ENCODE measurements at regions not wholly inside any gene's neighbourhood (a gene's known extent, or its start where the extent isn't known, plus 50 kb on each side); places are given as distances from the start of the nearest gene placed in this dataset.
"Not testable (repeated sequence)": the region's sequence is repeated elsewhere in the genome, so short reads cannot be mapped to it uniquely, and the experiment has no call there.

DNA sequence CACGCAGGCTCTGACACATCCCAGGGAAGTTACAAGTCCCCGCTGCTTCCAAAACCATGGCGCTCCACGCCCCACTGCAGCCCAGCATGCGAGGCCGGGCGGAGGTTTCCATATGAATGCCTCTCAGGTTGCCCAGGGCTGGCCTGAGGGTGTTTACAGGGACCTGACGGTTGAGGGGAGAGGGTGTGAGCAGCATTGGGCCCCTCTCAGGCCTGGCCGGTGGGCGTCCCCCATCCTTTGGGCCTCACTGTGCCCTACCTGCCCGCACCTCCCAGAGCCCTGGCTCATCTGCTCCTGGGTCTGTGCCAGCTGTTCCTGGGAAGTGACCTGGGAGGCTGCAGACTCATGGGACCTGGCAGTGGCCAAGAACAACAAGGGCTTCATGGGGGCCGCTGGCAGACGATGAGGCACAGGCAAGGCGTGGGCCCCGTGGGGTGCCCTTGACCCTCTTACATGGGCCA, 173.5 kb downstream of the C16orf95 start:
- no peak for DNase-seq

DNA sequence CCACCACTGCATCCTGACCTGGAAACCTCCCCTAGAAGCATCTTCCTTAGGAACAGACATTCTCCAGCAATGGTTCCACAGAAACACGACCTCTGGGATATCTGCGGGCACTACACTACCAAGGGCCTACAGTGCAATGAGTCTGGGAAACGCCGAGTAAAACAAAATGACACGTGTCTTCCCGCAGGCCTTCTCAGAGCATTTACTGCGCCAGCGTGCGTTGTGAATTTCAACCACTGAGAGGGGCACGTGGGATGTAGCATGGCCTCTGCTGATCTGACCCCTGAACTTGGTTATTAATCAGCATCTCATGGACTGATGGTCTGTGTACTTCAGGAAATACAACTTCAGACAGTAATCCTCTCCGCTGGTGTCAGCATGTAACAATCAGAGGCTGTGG, 173.0 kb downstream of the C16orf95 start:
- DNase-seq: no peak

DNA sequence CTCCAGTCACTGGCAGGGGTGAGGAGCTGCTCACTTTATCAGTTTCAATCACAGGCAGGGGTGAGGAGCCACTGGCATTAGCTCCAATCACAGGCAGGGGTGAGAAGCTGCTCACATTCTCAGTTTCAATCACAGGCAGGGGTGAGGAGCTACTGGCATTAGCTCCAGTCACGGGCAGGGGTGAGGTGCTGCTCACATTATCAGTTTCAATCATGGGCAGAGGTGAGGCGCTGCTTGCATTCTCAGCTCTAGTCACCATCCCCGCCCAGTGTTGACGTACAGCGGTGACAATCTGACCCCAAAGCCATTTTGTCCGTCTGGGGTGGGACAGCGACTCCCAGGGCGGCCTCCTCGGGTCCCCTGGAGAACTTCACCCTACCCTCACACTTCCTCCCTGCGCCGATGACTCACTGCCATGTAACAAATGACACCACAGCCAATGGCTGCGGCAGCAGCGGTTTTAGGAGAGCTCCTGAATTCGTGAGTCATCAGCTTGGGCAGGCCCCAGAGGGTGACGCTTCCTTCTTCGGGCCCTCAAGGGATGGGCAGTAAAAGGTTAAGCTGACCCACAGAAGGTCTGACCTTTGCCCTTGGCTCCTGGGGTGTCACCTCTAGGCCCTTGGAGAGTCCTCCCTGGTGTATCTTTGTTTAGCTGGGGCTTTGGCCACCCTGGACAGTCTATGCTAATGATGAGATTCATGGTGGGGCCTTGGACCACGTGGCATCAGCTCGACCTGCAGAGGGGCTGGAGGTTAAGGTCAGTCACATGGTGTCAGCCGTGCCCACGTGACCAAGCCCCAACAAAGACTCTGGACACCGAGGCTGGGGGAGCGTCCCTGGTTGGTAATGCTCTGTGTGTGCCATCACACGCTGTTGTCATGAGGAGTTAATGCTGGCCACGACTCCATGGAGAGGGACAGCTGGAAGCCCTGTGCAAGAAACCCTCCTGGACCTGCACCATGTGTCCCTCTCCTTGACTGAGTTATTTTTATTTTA, 171.7 kb downstream of the C16orf95 start:
- peak; percentile 75 for DNase-seq

DNA sequence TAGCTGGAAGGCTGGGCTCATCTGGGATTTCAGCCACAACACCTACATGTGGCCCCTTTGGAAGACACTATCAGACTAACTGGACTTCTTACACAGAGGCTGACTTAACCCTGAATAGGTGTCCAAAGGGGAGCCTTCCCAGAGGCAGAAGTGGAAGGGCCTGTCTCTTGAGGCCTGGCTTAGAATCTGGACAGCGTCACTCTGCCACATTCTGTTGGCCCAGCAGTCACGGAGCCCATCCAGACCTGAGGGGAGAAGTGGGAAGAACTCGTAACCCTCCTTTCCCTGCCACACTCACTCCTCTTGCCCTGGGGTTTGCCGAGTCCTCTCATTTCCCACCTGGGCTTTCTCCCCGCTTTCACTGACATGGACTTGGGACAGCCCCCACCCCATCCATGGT, 170.5 kb downstream of the C16orf95 start:
- no peak for DNase-seq

DNA sequence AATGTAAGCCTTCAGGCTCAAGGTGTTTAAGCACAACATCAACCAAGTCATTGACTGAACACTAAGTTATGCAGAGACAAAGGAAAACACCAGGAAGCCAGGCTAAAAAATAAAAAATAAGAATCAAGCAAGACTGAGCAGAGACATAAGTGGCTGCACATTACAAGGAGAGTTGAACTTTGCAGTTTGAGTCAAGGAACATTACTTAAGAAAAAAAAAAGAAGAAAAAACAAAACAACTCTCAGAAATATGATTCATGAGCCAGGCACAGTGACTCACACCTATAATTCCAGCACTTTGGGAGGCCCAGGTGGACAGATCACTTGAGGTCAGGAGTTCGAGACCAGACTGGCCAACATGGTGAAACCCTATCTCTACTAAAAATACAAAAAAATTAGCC, 168.1 kb downstream of the C16orf95 start:
- peak; percentile 52 for DNase-seq

DNA sequence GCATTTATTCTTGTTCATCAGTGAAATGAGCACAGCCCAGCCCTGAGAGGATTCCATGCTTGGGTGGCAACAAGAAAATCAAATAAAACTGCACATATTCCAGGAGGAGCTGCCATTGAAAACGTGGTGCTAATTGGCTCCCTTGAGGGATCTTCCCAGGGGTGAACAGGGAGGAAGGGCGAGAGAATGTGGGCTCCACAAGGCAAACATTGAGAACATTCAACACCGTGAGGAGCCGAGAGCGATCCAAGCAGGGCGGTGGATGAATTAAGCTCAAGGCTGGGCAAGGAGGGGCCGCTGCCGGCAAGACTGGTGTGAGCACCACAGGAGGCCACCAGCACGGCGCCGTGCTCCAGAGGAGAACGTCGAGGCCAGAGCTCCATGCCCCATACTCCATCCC, 166.9 kb downstream of the C16orf95 start:
- no peak for DNase-seq

DNA sequence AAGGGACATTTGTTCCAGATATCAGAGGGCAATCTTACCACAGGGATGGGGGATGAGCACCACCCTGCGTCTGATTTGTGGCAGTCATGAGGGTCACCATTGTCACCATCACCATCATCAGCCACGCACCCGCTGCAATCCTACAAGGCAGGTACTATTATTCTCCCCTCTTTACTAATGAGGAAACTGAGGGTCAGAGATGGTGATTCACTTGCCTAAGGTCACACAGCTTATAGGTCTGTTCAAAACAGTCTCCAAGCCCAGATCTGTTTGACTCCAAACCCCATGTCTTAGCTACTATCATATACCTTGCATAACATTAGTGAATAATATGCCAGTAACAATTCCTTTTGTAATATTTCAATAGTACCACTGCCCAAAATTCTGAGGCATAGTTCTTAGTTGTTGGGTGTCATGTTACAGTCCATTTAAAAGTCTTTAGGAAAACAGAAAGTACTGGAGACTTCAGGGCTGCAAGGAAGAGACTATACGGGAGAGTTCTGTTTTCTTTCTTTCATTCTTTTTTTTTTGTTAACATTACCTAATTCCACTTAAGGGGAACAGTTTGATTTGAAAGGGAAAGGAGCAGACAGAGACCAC, 166.4 kb downstream of the C16orf95 start:
- peak; percentile 18 for DNase-seq

DNA sequence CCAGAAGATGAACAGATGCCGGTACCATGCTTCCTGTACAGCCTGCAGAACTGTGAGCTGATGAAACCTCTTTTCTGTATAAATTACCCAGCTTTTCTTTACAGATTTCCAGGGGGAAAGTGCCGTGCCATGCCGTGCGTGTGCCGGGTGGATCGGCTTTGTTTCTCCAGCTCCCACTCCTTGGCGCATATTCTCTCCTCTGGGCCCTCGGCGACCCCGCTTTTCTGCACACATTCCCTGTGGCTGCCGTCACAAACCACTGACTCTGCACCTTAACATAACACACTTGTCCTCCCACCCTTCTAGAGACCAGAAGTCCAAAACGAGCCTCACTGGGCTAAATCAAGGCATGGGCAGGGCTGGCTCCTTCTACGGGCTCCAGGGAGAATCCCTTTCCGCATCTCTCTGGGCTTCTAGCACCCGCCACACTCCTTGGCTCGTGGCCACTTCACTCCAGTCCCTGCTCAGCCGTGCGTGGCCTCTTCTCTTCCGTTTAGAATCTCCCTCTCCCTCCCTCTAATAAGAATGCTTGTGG, 164.9 kb downstream of the C16orf95 start:
- DNase-seq: no peak

DNA sequence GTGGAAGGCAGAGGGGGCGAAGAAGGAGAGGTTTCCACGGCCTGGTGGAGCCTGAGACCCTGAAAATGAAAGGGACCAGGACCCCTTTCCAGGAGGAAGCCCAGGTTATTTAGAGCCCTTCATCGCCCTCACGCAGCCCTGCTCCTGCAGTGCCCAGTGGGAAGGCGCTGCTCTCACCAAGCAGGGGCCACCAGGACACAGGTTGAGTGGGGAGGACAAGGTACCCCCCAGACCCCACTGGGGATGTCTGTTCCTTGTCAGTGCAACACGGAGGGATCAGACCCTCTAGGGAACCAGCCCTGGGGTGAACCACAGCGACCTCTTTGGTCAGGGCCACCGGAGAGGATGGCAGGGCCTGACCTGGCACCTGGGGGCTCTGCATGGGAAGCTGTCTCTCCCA, 163.9 kb downstream of the C16orf95 start:
- no peak for DNase-seq

DNA sequence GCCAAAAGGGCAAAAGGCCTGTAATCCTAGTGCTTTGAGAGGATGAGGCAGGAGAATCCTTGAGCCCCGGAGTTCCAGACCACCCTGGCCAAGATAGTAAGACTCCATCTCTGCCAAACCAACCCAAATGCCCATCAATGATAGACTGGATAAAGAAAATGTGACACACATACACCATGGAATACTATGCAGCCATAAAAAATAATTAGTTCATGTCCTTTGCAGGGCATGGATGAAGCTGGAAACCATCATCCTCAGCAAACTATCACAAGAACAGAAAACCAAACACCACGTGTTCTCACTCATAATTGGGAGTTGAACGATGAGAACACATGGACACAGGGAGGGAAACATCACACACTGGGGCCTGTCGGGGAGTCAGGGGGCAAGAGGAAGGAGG, 161.9 kb downstream of the C16orf95 start:
- not testable (repeated sequence) for DNase-seq

DNA sequence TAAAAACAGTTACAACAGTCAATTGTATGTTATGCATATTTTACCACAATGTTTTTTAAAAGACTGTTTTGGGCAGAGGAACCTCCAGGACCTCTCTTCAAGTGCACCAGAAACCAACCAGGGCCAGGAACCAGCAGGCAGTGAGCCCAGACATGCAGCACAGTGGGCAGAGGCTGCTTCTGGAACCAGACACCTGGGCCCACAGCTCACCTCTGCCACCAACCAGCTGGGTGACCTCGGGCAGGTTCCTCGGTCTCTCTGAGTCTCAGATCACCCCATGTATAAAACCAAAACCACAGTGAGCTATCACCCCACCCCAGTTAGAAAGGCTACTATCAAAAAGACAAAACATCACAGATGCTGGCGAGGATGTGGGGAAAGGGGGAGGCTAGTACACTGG, 161.0 kb downstream of the C16orf95 start:
- DNase-seq: no peak

DNA sequence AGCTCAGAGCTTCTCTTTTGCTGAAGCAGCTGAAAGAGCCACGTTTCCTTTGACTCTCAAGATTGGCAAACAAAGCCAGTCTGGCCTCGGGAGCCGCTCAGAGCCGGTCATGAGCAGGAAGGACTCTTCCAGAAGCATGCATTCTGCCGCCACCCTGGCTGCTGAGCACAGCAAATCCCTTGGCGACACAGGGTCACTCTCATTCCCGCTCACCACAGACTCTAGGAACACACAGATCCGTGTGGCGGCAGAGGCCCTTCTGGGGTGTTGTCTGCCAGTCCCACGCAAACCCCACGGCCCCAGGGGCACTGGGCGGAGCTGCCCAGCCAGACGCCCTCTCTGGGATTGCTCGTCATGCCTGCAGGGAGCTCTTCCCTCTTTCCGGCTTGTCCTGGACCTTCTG, 157.0 kb downstream of the C16orf95 start:
- no peak for DNase-seq

DNA sequence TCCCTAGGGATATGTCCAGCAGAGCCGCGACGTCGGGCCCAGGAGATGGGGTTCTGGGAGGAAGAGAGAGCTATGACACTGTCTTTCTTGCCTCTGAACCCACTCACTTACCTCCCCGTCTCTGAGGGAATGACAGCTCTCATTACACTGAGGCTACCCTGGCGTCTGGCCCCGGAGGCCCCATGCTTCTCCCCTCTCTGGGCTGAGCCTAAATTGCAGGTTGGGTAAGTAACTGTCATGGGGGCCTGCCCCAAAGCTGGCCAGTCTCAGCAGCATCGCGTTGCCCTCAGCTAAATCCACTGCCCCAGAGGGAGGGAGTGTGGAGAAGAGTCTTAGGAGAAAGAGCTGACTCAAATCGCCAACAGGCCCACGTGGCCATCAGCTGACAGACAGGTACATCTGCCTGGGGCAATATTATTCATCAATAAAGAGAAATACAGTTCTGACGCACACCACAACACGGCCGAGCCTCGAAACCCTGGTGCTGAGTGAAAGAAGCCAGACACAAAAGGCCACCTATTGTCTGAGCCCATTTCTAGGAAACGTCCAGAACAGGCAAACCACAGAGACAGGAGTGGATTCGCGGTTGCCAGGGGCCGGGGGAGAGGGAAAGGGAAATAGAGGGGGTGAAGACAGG, 156.4 kb downstream of the C16orf95 start:
- no peak for DNase-seq

DNA sequence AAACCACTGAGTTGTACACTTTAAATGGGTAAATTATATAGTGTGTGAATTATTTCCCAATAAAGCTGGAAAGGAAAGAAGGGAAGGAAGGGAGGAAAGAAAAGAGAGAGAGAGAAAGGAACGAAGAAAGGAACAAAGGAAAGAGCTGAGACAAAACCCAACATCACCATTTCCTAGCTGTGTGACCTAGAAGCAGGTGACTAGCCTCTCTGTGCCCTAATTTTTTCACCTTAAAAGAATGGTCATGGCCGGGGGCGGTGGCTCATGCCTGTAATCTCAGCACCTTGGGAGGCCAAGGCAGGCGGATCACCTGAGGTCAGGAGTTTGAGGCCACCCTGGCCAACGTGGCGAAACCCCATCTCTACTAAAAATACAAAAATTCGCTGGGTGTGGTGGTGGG, 155.8 kb downstream of the C16orf95 start:
- DNase-seq: not testable (repeated sequence)

DNA sequence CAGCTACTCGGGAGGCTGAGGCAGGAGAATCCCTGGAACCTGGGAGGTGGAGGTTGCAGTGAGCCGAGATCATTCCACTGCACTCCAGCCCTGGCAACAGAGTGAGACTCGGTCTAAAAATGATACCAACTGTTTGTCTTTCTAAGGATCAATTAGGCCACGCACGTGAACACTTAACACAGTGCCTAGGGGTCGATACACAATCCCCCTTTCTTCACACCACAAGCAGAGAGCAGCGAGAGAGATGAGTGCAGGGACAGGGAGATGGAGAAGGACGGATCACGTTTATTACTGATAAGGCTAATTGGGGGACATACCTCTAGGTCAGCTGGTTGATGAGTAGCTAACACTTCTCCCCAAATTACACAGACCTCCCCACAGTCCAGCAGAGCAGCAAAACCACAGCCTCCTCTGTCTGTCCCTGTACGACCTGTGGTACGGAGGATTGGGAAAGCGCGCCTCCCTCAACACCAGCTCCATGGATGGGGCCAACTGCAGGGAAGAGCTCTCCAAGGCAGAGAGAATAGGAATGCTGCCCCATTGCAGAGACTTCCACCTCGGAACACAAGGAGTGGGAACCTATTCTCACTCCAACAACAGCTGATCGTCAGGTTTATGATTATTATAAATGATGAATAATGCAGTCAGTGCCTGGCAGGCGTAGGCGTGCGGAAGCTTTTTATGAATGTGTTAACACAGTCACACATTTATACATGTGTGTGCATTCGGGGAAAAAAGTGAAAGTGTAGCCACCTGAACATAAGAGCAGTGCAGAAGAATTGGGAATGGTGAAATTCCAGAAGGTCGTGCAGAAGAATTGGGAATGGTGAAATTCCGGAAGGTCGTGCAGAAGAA, 155.1 kb downstream of the C16orf95 start:
- no peak for DNase-seq

DNA sequence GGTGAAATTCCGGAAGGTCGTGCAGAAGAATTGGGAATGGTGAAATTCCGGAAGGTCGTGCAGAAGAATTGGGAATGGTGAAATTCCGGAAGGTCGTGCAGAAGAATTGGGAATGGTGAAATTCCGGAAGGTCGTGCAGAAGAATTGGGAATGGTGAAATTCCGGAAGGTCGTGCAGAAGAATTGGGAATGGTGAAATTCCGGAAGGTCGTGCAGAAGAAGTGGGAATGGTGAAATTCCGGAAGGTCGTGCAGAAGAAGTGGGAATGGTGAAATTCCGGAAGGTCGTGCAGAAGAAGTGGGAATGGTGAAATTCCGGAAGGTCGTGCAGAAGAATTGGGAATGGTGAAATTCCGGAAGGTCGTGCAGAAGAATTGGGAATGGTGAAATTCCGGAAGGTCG, 154.4 kb downstream of the C16orf95 start:
- not testable (repeated sequence) for DNase-seq

DNA sequence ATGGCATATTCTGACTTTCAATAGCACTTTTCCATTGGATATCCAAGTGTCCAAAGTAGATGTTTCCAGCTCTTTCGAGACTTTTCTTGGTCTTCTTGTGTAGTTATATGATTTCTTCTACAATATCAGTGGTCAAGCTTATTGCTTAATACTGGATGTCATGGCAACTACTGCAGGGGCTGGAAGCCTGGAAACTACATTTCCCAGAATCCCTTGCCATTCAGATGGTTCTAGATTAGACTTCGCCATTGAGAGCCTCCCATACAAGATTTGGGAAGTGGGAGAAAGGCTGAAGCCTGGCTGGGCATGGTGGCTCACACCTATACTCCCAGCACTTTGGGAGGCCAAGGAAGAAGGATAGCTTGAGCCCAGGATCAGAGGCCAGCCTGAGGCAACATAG, 153.6 kb downstream of the C16orf95 start:
- DNase-seq: no peak

DNA sequence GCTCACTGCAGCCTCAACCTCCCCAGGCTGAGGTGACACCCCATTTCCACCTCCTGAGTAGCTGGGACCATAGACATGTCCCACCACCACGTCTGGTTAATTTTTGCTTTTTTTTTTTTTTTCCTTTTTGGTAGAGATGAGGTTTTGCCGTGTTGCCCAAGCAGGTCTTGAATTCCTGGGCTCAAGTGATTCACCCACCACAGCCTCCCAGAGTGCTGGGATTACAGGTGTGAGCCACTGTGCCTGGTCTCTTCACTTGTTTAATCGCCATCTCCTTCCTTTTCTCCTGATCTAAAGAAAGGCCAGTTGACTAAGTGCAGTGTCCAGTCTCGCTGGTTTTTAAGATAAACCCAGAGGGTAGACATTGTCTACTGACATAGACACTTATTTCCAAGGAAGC, 152.0 kb downstream of the C16orf95 start:
- DNase-seq: no peak

DNA sequence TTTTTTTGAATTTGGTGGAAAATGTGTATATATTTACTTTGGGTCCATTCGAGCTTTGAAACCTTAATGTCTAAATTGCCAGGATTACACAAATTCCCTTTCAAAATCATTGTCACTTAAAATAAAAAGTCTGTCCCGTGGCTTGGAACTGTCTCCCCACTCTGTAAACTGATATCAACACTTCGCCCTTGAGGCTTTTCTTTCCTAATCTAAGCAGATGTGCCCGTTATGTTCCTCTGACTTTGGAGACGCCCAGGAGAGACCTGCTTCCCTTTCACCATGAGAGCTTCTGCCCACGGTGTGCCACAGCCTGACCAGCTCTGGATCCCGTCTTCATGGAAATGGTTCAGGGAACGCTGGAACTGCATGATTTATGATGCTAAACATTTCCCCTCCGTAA, 151.3 kb downstream of the C16orf95 start:
- DNase-seq: no peak

DNA sequence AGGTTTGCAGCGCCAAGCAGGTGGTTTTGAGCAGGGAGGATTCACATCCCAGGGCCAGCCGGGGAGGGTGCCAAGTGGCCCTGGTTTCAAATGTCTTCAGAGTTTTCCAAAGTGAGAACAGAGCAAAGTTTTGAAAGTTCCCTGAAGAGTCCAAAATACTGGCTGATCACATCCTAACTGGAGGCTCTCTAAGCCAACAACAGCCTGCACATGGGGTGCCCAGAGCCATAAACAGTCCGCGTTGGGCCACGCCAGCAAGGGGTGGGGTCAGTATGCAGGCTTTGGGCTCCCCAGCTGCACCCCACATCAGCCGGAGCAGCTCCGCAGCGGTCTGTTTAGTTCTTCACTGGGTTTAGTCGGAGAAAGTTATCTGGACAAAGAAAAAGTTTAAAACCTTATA, 150.9 kb downstream of the C16orf95 start:
- no peak for DNase-seq

DNA sequence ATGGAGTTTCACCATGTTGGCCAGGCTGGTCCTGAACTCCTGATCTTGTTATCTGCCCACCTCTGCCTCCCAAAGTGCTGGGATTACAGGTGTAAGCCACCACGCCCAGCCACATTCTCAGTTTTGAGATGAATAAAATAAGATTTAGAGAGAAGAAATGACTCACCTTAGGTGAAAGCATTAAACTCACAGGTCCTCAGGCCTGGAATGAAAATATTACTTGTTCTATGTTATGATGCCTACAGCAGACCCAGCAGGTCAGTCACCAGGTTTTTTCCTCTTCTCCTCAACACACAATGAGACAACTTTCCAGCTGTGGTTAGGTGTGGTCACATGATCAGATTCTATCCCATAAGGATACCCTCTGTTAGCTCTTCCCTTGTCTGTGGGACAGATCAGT, 150.3 kb downstream of the C16orf95 start:
- DNase-seq: no peak

DNA sequence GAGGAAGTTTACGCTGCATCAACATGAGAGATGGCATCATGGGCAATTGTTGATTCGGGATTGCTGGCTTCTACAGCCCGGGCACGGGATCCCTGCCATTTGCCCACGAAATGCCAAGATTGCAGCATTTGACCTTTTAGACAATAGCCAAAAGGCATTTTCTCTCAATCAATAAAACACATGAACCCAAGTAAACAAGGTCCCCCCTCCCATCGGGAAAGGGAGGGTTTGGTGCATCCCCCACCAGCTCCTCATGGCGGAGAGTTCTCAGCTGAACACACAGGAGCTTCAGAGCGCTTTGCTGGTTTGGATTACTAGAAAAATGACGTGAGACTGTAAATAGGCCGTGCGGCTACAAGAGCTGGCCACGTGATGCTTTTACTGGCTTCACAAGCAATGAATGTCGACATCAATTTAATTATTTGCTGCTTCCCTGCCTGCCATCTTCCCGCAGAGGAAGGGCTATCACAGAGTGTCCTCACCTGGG, 147.6 kb downstream of the C16orf95 start:
- peak; percentile 10 for DNase-seq

All from fibroblast of skin of right biceps (primary cell).